Tibial nerve (tissue), 4 donors: ENCODE measurements at regions not wholly inside any gene's neighbourhood (a gene's known extent, or its start where the extent isn't known, plus 50 kb on each side); places are given as distances from the start of the nearest gene placed in this dataset.

ENCODE experiments used
- DNase-seq, 2 donors: peaks; one replicate each; pipeline ENCODE4 v3.0.0-alpha.2; 2019; ENCODE audit warnings: low spot score in 2 of 2
- H3K27ac ChIP-seq, 4 donors: fragments of 200-600 bp; sonication (generic) in 3 of 4; one replicate each; pipeline ENCODE4 v1.5.1; 2017 to 2019; ENCODE audit warnings: mild to moderate bottlenecking in 1 of 4
- H3K27me3 ChIP-seq, 2 donors: fragments of 200-600 bp; sonication (generic) in 1 of 2; one replicate each; pipeline versions ENCODE4 v1.5.1 to v1.6.0; 2017 to 2019
- H3K36me3 ChIP-seq, 3 donors: fragments of 200-600 bp; sonication (generic); one replicate each; pipeline ENCODE4 v1.5.1; 2018 to 2019
- H3K4me1 ChIP-seq, 4 donors: fragments of 200-600 bp; sonication (generic) in 3 of 4; one replicate each; pipeline ENCODE4 v1.5.1; 2017 to 2019
- H3K4me3 ChIP-seq, 4 donors: fragments of 200-600 bp; sonication (generic) in 3 of 4; one replicate each; pipeline ENCODE4 v1.5.1; 2017 to 2019; ENCODE audit warnings: mild to moderate bottlenecking in 1 of 4, moderate library complexity in 1 of 4
- H3K9me3 ChIP-seq, 4 donors: fragments of 200-600 bp; sonication (generic) in 3 of 4; one replicate each; pipeline ENCODE4 v1.5.1; 2017 to 2019
- EP300 ChIP-seq, 2 donors: sonication (generic); formaldehyde crosslinking; IDR thresholded peaks; one replicate each; pipeline ENCODE4 v1.6.1; 2017; ENCODE audit warnings: antibody characterized with exemption in 2 of 2, mild to moderate bottlenecking in 1 of 2
- POLR2A ChIP-seq, 2 donors: fragments of 450-650 bp; IDR thresholded peaks; one replicate each; pipeline ENCODE4 v1.6.1; 2017; ENCODE audit warnings: antibody characterized with exemption in 2 of 2, mild to moderate bottlenecking in 2 of 2, moderate library complexity in 2 of 2
- WGBS, 2 donors: methylation state at CpG; one replicate each; pipeline ENCODE4 v1.1.5; 2018; 5-methylcytosine and 5-hydroxymethylcytosine counted together
- TF ChIP-seq, protein P1 (sequence below), 5 experiments: fragments of 200-600 bp in 3 of 5; fragments of 450-650 bp in 2 of 5; sonication (generic) in 3 of 5; IDR thresholded peaks; one replicate each; pipeline ENCODE4 v1.5.1; 2016 to 2019; ENCODE audit warnings: antibody characterized with exemption in 5 of 5, mild to moderate bottlenecking in 3 of 5, moderate library complexity in 2 of 5

DNA sequence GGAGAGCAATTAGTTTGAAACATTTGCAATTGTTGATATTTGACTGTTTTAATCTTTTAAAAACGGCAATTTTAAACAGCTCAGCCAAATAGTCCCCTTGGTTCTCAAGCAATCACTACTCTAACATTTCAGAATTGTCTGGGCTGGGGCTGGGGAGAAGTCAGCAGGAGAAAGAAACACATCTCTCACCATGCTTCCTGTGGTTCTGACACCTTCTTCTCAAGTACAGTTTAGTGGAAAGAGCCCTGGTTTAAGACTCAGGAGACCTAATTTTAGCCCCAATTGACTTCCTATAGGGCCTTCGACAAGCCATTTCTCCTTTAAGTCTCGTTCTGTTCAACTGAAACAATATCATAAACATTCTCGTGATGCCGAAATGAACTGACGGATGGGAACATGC is 168.4 kb upstream of the CDYL start:
- H3K9me3 ChIP-seq, result no peaks in the 10 kb centered on the region
- no peak for DNase-seq
- H3K4me3 ChIP-seq, result peak overlapping the region in 1 of 4 donors; percentile 1
- no peaks in the 10 kb centered on the region for H3K36me3 ChIP-seq
- TF ChIP-seq POLR2A (IDR thresholded peaks at IDR 0.05) (no peak), EP300 (IDR thresholded peaks at IDR 0.05) (no peak)
- TF ChIP-seq, protein P1, sequence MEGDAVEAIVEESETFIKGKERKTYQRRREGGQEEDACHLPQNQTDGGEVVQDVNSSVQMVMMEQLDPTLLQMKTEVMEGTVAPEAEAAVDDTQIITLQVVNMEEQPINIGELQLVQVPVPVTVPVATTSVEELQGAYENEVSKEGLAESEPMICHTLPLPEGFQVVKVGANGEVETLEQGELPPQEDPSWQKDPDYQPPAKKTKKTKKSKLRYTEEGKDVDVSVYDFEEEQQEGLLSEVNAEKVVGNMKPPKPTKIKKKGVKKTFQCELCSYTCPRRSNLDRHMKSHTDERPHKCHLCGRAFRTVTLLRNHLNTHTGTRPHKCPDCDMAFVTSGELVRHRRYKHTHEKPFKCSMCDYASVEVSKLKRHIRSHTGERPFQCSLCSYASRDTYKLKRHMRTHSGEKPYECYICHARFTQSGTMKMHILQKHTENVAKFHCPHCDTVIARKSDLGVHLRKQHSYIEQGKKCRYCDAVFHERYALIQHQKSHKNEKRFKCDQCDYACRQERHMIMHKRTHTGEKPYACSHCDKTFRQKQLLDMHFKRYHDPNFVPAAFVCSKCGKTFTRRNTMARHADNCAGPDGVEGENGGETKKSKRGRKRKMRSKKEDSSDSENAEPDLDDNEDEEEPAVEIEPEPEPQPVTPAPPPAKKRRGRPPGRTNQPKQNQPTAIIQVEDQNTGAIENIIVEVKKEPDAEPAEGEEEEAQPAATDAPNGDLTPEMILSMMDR (IDR thresholded peaks at IDR 0.05), result no peak
- H3K27ac ChIP-seq, result peak overlapping the region in 2 of 4 donors; percentile 49 to 70
- WGBS, 2 donors, result 25 to 56% methylated on average over 6 of the region's 6 CpGs
- peaks cover 0 to 41% (median 9%) of the 10 kb centered on the region in 4 donors for H3K4me1 ChIP-seq
- no peaks in the 10 kb centered on the region for H3K27me3 ChIP-seq

DNA sequence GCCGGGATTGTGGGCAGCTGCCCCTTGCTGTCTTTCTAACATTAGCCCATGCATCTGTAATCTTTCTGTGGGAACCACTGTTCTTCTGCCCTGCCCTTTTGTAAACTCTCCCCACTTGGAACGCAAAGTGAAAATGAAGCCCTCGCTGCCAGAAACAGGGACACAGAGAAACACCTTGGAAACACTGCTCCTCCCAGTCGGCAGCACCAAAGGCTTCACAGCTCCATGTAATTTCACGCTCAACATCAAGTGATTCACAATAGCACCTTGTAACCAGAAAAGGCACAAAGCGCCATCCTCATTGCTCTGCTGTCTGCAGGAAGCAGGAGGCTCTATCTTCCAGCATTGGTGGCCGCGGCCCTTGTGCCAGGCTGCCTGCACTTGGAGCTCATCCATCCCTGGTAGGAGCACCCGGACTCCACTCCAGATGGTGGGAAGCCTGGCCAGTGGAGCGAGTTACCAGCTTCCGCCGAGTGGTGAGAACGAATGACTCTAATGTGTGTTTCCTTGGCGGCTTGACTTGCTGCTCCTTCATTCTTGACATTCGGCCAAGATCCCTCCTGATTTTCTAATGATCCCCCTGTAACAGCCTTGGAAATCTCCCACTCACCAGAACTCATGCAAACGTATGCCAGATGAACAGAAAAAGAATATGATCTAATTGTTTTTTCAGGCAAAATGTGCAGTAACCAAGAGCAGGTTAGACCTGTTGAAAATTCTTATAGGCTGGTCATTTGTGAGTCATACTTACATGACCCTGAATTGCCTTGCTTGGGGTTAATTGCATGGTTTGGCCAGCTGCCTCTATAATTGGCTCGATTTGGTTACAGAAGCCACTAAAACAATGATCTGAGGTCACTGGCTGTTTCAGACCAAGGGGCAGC is 169.1 kb upstream of the CDYL start:
- TF ChIP-seq, protein P1 (IDR thresholded peaks at IDR 0.05), result no peak
- TF ChIP-seq POLR2A (IDR thresholded peaks at IDR 0.05), result no peak
- peak in 1 of 2 donors; percentile 14 for TF ChIP-seq EP300 (IDR thresholded peaks at IDR 0.05)
- Histone ChIP-seq H3K4me3 (peak overlapping the region in 1 of 4 donors; percentile 1), H3K9me3 (no peaks in the 10 kb centered on the region), H3K4me1 (peaks cover 0 to 43% (median 9%) of the 10 kb centered on the region in 4 donors), H3K27ac (peak overlapping the region in 2 of 4 donors; percentile 49 to 70), H3K36me3 (no peaks in the 10 kb centered on the region), H3K27me3 (no peaks in the 10 kb centered on the region)
- DNase-seq, result peak in 1 of 2 donors; percentile 44
- WGBS, 2 donors, result 28 to 45% methylated on average over 17 of the region's 17 CpGs

DNA sequence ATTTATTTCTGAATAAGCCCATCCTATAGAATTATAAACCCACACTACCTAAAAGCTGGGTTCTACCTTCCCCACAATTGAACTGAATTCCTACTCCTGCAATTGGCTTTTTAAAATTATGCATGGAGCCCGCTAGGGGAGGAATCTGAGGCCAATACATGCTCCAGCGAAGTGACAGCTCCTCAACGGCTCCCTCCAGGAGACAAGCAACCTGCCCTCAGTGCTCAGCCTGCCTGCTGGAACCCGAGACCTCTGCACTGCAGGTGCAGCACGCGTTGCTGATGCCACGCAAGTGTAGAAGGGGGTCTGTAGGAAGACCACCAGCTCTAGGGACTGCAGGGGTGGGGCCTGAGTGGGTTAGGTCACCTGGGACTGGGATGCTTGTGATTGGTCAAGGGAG is 170.2 kb upstream of the CDYL start:
- TF ChIP-seq EP300 (IDR thresholded peaks at IDR 0.05), result no peak
- TF ChIP-seq, protein P1 (IDR thresholded peaks at IDR 0.05), result no peak
- no peak for TF ChIP-seq POLR2A (IDR thresholded peaks at IDR 0.05)
- no peak for DNase-seq
- 94 to 96% methylated on average over 7 of the region's 7 CpGs for WGBS, 2 donors
- Histone ChIP-seq H3K36me3 (no peaks in the 10 kb centered on the region), H3K9me3 (no peaks in the 10 kb centered on the region), H3K4me1 (peaks cover 0 to 40% (median 9%) of the 10 kb centered on the region in 4 donors), H3K4me3 (no peak overlapping the region), H3K27ac (no peak overlapping the region), H3K27me3 (no peaks in the 10 kb centered on the region)

DNA sequence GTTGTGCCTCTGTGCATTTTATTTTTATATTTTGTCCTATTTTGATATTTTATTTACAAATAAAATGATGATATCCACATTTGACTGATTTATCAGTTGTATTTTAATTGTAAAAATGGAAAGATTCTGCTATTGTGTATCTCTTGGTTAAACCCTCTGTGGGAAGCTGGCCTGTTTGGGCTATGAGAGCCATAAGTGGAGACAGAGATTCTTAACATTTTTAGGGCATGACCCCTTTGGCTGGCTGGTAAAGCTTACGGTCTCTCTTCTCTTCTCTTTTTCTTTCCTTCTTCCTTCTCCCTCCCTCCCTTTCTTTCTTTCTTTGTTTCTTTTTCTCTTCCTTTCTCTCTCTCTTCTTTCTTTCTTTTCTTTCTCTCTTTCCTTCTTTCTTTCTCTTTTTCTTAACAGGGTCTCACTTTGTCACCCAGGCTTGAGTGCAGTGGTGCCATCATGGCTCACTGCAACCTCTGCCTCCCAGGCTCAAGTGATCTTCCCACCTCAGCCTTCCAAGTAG is 172.3 kb upstream of the CDYL start:
- no peak for DNase-seq
- no peaks in the 10 kb centered on the region for H3K36me3 ChIP-seq
- no peak for TF ChIP-seq EP300 (IDR thresholded peaks at IDR 0.05)
- TF ChIP-seq POLR2A (IDR thresholded peaks at IDR 0.05), result no peak
- TF ChIP-seq, protein P1 (IDR thresholded peaks at IDR 0.05), result no peak
- H3K9me3 ChIP-seq, result no peaks in the 10 kb centered on the region
- WGBS, 2 donors, result 10 to 47% methylated on average over 1 of the region's 1 CpG
- no peak overlapping the region for H3K27ac ChIP-seq
- H3K27me3 ChIP-seq, result no peaks in the 10 kb centered on the region
- no peak overlapping the region for H3K4me3 ChIP-seq
- peaks cover 0 to 27% (median 7%) of the 10 kb centered on the region in 4 donors for H3K4me1 ChIP-seq

DNA sequence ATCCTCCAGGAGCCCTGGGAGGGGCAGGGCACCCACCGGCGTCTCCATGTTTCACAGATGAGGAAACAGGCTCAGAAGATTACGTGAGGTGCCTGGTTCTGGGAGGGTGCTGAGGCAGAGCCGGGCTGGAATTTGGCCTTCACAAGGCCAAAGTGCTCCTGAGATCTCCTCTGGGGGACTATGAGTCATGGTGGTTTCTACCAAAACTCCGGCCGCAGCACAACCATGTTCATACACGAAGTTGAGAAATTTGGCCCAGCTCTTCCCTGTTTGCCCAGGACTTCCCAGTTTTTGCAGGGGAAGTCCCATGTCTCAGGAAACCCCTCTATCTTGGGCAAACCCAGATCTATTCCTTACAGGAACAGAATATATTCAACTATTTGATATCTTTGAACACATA is 172.9 kb upstream of the CDYL start:
- DNase-seq, result peak; percentile 34 to 55

More for the DNA sequence above, 172.9 kb upstream of the CDYL start:
- Histone ChIP-seq H3K9me3 (no peaks in the 10 kb centered on the region), H3K36me3 (no peaks in the 10 kb centered on the region), H3K27me3 (no peaks in the 10 kb centered on the region), H3K4me3 (no peak overlapping the region), H3K4me1 (peaks cover 0 to 26% (median 5%) of the 10 kb centered on the region in 4 donors), H3K27ac (no peak overlapping the region)
- 71% methylated on average over 7 of the region's 7 CpGs for WGBS, 2 donors
- peak in 1 of 2 donors; percentile 53 for TF ChIP-seq EP300 (IDR thresholded peaks at IDR 0.05)
- TF ChIP-seq, protein P1 (IDR thresholded peaks at IDR 0.05), result no peak
